HG02981 (cell line): ENCODE measurements at regions not wholly inside any gene's neighbourhood (a gene's known extent, or its start where the extent isn't known, plus 50 kb on each side); places are given as distances from the start of the nearest gene placed in this dataset.

Experiments
- ATAC-seq: cut with Tn5 transposase; IDR thresholded peaks from one replicate; pipeline ENCODE4 v1.9.1; 2021; ENCODE audit warnings: mild to moderate bottlenecking, moderate library complexity; ENCODE audit not compliant: unreplicated experiment

DNA sequence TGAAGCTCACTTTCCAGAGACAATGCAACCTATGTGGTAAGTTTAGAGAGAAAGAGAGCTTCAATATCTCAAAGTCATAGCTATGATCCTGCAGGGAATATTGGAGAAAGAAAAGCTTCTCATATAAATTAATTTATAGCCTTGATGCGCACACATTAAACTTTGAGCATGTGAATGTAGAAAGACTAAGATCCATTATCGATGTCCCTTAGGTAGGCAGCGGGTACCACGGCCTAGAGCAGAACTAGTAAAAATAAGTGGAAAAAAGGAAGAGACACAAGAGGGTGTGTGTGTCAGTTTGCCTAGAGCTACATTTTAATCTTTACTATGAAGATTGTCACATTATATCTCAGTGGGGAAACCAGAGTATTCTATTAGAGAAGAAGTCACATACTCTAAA lies 685.6 kb downstream of the AMY1C start:
- no peak for ATAC-seq

DNA sequence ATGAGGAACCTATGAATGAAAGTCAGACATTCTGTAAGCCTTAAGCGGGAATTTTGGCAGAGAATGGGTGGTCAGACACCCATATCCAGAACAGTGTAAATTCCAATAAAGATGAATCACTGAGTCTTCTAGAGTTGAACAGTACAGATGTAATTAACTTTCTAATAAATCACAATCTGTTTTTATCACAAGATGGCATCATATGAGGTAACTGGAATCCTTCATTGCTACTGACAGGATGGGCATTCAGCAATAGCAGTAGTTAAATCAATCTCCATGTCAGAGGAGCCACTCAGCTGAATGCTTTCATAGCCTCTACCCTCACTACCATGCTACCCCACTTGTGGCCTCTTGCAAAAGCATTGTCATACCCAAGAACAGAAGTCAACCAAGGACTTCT lies 690.3 kb downstream of the AMY1C start:
- no peak for ATAC-seq

DNA sequence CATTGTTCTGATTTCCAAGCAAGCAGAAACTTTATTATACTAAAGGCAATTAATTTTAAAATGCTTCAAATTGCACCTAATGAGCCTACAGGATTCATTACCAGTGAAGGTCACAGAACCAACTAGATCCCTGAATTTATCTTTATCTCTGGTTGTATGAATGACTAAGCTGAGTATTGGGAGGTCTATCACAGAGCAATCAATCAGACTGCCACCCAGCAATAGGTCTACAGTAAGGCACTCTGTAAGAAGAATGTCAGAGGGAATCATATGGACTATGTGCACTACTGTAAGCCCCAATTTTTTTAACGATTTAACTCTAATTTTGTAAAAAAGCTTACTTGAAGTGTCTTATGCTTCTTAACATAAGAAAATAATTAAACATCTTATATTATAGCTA lies 707.0 kb downstream of the AMY1C start:
- ATAC-seq, result no peak

DNA sequence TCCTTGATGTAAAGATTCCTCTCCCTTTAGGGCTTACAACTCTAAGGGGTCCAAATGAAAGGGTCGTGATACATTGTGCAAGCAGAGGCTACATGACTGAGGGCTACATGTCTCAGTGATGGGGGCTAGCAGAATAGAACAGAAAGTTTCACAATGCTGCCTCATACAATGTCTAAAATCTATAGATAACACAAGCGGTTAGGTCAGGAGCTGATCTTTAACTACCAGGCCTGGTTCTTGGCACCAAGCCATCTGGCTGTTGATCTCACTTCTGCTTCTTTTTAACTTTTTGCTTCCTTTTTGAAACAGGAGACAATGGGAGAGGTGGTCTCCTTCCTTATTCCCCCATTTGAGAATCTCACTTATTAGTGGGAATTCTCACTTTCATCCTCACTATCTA lies 710.2 kb downstream of the AMY1C start:
- ATAC-seq, result no peak

DNA sequence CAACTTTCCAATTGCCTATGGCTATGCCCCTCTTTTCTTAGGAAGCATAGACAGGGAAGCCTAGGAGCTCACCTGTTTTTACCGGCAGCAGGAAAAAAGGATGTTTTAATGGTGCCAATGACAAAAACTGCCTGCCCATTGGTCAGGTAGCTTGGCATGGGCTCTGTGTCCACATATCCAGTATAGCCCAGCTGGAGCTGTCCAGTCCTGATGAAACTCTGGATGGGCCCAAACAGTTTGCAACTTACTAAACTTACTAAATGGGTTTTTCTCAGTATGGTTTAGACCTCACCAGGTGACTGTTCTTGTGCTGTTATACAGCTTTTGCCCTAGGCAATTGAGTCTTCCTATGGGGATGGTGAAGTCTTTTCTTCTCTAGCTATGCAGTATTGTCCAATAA lies 711.2 kb downstream of the AMY1C start:
- ATAC-seq, result no peak

DNA sequence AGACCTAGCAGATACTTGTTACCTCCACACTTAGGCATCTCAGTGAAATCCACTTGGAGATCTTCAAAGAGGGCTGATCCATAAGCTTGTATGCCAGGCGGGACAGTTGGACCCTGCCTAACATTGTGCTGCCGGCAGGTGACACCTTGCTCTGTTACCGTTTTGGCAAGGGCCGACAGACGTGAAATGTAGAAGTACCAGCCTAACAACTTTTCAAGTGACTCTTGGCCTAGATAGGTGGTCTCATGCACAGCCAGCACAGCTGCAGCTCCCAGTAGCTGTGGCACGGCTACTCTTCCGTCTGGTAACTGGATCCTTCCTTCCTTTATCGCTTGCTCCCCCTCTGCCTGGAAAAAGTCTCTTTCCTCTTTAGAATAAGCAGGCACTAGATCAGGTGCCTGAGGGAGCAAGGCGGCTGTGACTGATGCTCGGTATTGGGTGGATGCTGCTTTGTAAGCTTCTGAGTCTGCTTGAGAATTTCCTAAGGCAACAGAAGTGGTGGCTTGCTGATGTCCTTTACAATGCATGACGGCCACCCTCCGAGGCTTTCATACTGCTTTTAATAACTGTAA lies 713.5 kb downstream of the AMY1C start:
- no peak for ATAC-seq

DNA sequence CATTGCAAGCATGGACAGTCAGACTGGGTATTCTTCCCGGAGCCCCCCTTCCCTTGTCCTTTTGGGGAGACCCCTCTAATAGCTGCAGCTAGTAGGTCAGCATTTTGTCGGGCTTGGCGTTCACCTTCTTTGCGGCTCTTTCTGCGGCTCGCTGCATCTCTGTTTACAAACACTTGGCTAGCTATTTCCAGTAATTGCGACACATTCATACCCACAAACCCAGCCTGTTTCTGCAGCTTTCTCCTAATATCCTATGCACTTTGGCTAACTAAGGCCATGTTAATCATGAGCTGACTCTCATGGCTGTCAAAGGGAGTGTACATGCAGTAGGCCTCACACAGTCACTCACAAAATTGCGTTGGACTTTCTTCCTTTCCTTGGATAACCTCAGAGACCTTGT lies 716.4 kb downstream of the AMY1C start:
- ATAC-seq, result no peak

DNA sequence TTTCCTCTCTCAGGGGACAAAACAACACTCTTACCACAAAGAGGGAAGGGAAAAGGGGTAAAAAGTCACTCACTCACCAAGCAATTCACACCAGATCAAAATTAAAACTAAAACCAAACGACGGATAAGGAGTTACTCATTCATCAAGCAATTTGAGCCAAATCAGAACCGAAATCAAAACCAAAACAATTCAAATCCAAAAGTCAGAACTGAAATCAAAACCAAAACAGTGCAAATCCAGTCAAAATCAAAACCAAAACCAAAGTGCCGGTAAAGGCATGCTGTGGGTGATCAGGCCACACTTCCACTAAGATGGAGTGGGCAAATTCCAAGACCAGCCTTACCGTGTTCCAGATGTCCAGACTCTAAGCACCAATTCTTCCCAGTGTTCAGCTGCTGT lies 717.9 kb downstream of the AMY1C start:
- ATAC-seq, result peak; percentile 50

DNA sequence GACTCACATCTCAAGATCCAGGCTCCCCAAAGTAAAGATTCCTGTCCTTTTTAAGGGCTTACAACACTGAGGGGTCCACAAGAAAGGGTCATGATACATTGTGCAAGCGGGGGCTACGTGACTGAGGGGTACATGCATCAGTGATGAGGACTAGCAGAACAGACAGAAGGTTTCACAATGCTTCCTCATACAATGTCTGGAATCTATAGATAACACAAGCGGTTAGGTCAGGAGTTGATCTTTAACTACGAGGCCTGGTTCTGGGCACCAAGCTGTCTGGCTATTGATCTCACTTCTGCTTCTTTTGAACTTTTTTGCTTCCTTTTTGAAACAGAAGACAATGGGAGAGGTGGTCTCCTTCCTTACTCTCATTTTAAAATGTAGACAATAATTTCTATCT lies 718.6 kb downstream of the AMY1C start:
- ATAC-seq, result peak; percentile 60

DNA sequence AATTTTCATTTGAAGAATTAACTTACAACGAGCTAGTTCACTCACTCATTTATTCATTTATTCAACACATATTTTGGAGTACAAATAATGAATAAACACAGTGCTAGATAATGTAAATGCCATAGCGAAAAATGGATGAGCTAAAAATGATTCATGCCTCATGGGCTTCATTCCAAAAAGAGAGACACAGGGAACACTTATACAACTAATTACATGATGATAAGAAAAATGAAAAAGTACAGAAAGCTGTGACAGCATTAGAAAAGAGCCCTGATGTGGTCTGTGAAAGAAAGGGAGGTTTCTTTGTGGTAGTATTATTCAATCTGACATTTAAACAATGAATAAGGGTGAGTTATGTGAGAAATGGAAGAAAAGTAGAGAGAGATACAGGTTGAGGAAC lies 726.4 kb downstream of the AMY1C start:
- ATAC-seq, result no peak

DNA sequence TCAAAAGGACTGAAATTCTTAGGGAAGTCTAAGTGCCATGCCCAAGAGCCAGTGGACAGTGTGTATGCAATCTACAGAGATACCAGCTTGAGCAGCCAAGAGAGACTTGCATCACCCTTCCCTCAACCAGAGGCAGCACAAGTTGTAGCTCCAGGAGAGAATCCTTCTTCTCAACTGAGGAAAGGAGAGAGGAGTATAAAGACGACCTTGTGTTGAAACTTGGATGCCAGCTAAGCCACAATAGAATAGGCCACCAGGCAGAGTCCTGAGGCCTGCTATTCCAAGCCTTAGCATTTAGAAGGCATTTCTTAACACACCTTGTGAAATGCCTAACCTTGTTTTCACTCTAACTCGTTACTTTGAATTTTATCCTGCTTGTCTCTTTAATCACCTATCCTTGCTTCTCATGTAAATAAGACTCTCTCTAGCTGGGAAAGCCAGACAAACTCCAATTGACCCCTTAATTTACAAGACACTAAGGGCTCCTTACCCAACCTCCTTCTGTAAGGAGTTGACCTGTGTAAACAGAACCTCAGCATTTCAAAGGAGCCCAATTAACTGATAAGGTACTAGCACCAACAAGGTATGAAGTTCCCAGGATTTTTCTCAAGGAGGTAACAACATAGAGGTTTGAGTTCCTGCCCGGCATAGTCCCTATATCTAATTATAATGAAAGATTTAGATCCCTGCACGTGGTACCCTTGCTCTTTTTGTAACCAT lies 738.8 kb downstream of the AMY1C start:
- no peak for ATAC-seq

DNA sequence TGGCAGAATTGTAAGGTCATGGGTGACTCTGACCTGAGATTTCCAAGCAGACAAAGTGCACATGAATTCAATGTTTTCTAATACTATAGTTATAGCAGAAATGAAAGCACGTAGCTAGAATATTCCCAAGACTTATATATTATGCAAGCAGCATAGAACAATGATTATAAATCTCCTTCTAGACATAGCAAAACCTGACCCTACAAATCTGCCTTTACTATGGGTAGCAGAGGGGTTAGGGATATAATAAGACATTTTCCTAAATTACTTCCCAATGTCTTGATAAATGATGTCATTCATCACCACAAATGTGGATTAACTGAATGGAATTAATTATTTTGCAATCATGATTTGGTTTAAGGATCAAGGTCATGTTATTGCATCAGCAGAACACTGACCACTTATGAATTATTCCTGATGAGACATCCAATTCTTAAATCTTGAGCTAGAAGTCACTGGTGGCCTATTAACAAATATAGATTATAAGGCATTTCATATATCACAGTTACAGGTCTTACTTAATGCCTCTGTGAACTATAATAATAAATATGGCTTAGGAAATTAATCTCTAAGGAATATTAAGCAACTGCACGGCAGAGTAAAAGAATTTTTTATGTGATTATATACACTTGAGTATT lies 776.6 kb downstream of the AMY1C start:
- no peak for ATAC-seq

DNA sequence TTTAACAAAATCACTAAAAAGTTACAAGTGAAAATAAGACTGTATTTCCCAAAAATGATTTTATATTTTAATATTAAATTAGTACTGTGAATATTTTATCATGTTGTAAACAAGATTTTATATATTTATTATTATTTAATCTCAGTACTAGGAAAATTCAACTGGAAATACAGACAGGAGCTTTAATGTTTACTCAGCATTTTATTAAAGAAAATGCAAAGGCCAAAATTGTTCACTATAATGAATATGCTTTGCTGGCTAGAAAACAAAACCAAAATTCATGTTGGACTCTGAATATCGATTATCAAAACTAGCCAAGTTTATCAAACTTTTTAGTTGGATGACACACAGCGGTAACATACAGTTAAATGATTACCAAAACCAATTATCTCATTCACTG lies 782.3 kb downstream of the AMY1C start:
- no peak for ATAC-seq

DNA sequence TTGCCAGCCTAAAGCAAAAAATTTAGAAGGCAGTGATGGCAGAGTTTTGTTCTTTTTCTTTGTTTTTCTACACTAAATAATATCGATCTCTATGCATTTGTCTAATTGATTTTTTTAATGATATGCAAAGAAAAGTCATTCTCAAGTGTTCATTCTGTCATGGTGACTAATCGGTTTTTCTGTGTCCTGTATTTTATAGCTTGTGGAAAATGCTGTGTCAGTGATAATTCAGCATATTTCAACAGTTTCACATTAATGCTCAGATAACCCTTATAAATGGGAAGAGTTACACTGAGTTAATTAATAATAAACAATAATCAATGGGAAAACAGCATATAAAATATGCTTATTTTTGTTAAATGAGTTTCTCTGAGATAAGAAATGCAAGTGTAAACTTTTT lies 824.9 kb downstream of the AMY1C start:
- no peak for ATAC-seq

DNA sequence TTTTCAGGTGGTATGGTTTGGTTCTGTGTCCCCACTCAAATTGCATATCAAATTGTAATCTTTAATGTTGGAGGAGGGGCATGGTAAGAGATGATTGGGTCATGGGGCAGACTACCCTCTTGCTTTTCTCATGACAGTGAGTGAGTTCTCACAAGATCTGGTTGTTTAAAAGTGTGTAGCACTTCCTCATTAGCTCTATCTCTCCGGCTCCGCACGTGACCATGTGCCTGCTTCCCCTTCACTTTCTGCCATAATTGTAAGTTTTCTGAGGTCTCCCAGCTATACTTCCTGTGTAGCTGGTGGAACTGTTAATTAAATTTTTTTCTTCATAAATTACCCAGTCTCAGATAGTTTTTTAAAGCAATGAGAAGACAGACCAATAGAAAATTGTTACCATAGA lies 843.2 kb downstream of the AMY1C start:
- ATAC-seq, result no peak

DNA sequence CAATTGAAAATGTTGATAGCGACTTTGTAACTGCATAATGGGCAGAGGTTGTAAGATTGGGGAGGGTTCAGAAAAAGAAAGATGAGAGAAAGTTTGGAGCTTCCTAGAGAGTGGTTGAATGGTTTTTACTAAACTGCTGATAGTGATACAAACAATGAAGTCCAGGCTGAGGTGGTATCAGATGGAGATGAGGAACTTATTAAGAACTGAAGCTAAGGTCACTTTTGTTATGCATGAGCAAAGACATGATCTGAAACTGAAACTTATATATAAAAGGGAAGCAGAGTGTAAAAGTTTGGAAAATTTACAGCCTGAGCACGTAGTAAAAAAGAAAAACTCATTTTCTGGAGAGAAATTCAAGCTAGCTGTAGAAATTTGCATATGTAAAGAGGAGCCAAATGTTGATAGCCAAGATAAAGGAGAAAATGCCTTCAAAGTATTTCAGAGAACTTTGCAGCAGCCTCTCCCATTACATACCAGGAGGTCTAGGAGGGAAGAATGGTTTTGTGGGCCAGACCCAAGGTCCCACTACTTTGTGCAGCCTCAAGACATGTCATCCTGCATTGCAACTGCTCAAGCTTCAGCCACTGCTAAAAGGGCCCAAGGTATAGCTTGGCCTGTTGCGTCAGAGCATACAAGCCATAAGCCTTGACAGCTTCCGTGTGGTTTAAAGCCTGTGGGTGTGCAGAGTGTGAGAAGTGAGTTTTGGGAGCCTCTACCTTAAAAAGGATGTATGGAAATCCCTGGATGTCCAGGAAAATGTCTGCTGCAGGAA lies 843.9 kb downstream of the AMY1C start:
- ATAC-seq, result no peak

DNA sequence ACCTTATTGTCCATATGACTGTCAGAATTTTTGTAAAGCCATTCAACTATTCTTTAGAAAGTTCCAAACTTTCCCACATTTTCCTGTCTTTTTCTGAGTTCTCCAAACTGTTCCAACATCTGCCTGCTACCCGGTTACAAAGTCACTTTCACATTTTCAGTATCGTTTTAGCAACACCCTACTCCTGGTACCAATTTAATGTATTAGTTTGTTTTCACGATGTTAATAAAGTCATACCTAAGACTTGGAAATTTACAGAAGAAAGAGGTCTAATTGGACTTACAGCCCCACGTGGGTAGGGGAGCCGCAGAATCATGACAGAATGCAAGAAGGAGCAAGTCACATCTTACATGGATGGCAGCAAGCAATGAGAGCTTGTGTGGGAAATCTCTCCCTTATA lies 867.8 kb downstream of the AMY1C start:
- ATAC-seq, result no peak

DNA sequence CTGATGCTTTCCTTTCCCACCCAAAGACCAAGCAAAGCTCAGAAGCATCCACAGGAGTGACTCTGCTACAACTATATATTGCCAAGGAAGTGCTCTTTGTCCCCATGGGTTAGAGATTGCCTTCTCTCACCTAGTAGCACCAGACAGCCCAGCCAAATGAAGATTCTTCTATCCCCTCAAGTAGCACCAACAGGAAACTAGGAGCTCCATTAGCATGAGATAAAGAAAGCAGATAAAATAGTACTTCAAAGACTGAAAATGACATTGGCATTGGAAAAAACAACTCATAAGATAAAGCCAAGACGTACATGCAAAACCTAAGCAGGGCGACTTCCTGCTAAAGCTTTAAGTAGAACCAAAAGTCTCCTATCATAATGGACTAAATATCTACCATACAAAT lies 871.5 kb downstream of the AMY1C start:
- no peak for ATAC-seq

DNA sequence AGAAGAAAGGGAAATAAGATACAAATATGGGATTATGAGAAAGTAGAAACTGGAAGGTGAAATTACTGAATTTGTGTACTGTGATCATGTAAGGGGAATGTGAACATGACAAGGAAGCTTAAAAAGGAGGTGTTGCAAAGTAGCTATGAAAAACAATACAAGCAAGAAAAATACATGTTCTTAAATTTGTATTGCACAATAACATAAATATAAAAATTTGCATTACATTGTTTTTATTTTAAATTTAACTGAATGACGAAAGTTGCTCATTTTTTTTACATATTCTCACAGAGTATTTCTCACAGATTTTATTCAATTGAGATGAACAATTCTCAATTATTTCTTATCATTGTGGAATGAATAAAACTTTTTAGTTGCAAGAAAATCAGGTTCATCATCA lies 874.8 kb downstream of the AMY1C start:
- no peak for ATAC-seq

DNA sequence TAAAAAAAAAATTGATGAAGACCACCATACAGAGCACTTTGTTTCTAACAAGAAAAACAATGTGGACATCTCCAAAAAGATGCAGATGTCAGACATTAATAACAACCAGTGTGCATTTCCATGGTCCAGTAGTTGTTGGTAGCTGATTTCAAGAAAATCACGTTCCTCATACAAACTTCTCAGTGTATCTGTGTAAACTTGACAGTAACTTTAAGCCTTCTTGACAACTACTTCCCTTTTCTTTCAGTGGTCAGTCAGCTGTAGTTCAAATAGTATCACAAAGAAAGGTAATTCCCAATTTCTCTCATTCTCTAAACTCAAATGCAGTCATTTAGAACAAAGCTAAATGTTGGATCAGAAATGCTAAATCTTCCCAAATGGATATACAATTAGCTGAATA lies 879.9 kb downstream of the AMY1C start:
- ATAC-seq, result no peak

DNA sequence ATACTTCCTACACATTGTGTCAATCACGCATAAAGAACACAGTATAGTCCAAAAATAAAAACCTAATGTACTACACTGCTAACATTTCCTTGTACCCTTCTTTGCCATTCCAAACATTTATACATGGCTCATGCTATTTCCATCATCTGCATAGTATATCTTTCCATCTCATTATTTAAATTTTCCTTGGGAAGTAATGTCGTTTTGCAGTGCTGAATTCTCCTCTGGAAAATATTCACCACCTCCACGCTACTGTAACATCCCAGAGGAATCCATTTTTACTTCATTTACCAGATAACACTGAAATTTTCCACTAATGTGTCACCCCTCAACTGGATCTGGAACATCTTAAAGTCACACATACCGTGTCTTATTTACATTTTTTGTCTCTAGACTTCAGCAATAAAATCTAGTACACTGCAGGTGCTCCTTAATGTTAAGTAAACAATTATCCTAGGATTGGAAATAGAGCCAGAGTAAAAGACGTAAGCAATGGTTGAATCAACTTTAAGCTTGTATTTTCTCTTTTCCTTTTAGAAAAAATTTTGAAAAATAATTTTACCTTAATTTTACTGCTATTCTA lies 881.0 kb downstream of the AMY1C start:
- ATAC-seq, result no peak
